C4-2B (cell line): ENCODE measurements at regions not wholly inside any gene's neighbourhood (a gene's known extent, or its start where the extent isn't known, plus 50 kb on each side); places are given as distances from the start of the nearest gene placed in this dataset.

Source experiments
- H3K27ac ChIP-seq: fragments of 450-650 bp; 2 replicates; pipeline ENCODE4 v1.5.1; 2017
- CTCF ChIP-seq: fragments of 450-650 bp; conservative IDR thresholded peaks from 2 replicates; pipeline ENCODE4 v1.5.1; 2017; ENCODE audit warnings: mild to moderate bottlenecking
- ZFX ChIP-seq: fragments of 450-650 bp; IDR thresholded peaks from 2 replicates; pipeline ENCODE4 v1.6.1; 2017

DNA sequence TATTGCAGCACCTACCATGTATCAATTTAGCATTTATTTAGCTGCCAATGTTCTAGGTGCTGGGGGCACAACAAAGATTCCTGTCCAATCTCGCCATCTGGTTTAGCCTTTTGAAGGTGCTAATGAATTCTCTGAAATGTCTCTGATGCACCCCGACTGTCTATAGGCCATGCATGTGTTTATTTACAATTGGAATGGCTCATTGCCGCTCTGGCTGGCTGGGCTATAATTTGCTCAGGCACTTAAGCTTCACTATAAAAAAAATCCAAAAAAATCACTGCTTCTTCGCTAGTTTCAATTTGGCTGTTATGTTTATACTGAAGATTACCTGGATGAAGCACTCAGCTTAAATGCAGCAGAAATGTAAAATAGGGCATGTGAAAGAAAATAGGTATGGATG is 115.0 kb upstream of the PAX6 start:
- no peak for TF ChIP-seq ZFX
- no peak for TF ChIP-seq CTCF

GRCh38 chr11:31922450-31922849 is 111.3 kb upstream of the PAX6 start:
- H3K27ac ChIP-seq = no peak overlapping the region
- TF ChIP-seq CTCF (no peak), ZFX (no peak)

More for the DNA sequence above, 115.0 kb upstream of the PAX6 start:
- H3K27ac ChIP-seq = no peak overlapping the region

GRCh38 chr11:31921081-31921480 is 110.0 kb upstream of the PAX6 start:
- TF ChIP-seq CTCF (no peak), ZFX (no peak)
- no peak overlapping the region for H3K27ac ChIP-seq

DNA sequence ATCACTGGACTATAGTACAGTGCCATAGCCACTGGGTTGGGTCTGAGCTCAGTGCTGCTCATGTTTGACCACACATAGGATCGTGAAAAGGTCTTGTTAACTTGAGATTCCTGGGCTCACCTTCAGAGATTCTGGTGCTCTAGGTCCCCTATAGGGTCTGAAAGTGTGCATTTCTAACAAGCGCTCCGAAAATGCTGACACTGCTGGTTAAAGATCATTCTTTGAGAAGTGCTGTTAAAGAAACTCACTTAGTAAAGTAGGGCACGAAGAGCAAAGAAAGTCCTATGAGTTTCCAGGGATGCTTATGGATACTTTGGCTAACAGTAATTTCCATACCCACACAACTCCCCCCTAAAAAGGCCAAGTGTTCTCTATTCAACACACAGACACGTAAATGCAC is 108.1 kb upstream of the PAX6 start:
- TF ChIP-seq CTCF (no peak), ZFX (no peak)
- H3K27ac ChIP-seq = no peak overlapping the region

DNA sequence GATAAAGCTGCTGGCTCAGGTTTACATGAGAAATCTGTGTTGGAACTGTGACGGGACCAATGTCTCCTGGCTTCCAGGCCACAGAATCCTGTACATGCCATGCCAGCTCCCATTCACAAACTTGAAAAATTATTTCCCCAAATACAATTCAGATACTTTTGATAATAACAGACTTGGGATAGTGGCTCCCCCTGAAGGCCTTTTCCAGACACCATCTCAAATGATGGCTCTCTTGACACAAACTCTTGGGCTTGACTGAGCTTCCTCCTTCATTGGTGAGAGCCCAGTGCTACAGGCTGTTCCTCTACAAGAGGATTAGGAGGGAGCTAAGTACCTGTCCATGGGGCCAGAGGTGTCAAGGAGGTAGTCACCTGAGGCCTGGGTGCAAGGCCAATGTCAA is 104.7 kb upstream of the PAX6 start:
- no peak overlapping the region for H3K27ac ChIP-seq
- TF ChIP-seq CTCF (no peak), ZFX (no peak)

- TF ChIP-seq CTCF (no peak), ZFX (no peak)
- no peak overlapping the region for H3K27ac ChIP-seq
Observed at GRCh38 chr11:31913985-31914384, 102.9 kb upstream of the PAX6 start.

GRCh38 chr11:31912808-31913207 is 101.7 kb upstream of the PAX6 start:
- TF ChIP-seq ZFX (no peak), CTCF (no peak)
- H3K27ac ChIP-seq = no peak overlapping the region
